Head of caudate nucleus (tissue), 42 donors: ENCODE measurements at regions not wholly inside any gene's neighbourhood (a gene's known extent, or its start where the extent isn't known, plus 50 kb on each side); places are given as distances from the start of the nearest gene placed in this dataset.
"Not testable (repeated sequence)": the region's sequence is repeated elsewhere in the genome, so short reads cannot be mapped to it uniquely, and the experiment has no call there.

ENCODE experiments used
- DNase-seq, 42 donors: peaks; one replicate each; pipeline versions ENCODE4 v3.0.0 to v3.0.0-alpha.2; 2020 to 2021; ENCODE audit warnings: mixed read lengths in 7 of 42
- intact Hi-C: fragments of 100-400 bp; cut with DNase I; formaldehyde crosslinking; loops from one replicate; pipeline ENCODE4 v1.15.0; 2022

DNA sequence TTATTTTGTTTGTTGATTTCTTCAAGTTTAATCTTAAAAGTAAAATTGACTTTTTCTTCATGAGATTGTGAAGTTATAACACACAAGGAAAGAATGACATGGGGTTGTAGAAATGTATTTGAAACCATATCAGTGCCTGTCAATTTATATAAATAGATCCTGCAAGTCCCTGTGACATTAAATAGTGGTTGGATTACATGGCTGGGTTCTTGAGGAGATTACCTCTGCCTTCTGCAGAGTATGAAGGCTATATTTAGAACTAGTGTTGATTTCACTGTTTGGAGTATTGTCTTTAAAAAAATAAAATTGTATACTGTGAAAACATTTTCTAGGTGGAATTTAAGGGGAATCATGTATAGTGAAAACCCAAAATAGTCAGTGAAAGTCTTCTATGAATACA is 385.8 kb upstream of the SMIM30 start:
- intact Hi-C loops, result no loop called here

GRCh38 chr7:113496586-113496985 is 378.2 kb upstream of the SMIM30 start:
- DNase-seq, intact Hi-C loops: not testable (repeated sequence)

More for the DNA sequence above, 385.8 kb upstream of the SMIM30 start:
- DNase-seq, result no peak

DNA sequence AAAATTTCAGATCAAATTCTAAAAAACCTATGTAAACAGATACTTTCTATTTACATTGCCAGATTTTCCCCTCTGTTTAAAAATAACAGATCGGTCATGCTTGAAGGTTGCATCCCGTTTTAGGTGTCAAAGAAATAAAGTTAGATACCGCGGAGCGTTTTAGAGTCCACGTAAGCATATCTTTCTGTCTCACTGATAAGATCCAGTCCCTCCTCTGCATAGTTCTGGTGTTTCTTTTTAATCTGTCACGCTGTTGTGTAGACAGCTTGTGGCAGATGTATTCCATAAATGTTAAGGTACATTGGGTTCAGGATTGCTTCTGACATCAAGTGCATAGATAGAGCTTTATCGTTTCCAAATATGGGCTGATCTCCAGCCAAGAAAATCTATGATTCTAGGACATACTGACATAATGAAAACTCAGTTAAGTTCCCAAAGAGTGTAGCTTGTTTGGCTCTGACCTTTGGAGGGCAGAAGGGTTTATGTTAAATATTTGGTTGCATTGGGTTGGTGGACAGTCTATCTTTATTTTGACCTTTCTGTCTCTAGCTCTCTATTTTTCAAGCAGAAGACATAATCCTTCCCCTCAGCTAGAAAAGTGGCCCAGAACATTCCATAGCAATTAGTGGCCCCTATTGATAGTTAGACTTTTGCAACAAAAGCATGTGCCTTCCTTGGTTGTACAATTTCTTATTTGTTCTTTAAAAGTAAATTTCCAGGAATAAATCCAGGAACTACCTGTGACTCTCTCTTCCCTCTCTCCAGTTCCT is 376.6 kb upstream of the SMIM30 start:
- intact Hi-C loops, DNase-seq: not testable (repeated sequence)

- DNase-seq, result no peak
- intact Hi-C loops, result no loop called here
These were observed 373.0 kb upstream of the SMIM30 start for GRCh38 chr7:113491305-113491704.

DNA sequence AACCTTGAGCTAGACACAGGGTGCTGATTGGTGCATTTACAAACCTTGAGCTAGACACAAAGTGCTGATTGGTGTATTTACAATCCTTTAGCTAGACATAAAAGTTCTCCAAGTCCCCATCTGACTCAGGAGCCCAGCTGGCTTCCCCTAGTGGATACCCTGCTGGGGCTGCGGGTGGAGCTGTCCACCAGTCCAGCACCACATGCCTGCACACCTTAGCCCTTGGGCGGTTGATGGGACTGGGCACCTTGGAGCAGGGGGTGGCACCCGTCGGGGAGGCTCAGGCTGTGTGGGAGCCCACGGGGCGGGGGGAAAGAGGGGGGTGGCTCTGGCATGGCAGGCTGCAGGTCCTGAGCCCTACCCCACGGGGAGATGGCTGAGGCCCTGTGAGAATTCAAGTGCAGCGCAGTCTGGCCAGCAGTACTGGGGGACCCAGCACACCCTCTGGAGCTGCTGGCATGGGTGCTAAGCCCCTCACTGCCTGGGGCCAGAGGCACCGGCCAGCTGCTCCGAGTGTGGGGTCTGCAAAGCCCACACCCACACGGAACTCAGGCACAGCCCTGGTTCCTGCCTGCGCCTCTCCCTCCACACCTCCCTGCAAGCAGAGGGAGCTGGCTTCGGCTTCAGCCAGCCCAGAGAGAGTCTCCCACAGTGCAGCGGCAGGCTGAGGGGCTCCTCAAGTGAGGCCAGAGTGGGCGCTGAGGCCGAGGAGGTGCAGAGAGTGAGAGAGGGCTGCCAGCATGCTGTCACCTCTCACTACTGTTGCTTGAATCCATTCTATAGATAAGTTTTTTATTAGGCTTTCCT is 369.8 kb upstream of the SMIM30 start:
- no peak for DNase-seq

DNA sequence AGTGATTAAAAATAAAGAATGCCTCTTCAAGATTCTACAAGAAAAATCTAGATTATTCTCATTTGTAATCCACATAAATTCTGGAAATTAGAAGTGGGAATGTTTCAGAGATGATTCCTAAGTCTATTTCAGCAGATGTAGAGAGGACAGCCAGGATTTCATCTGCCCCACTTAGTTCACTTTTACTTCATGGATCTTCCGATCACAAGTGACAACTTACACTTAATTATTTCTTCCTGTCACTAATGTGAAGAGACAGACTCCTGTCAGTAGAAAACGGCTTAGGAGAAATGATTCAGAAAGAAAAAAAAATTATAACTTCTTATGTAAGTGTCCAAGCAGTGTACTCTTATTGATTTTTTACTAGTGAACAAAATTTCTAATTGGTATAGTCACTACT is 368.2 kb upstream of the SMIM30 start:
- intact Hi-C loops, result no loop called here
- DNase-seq, result no peak

More for the DNA sequence above, 369.8 kb upstream of the SMIM30 start:
- intact Hi-C loops, result no loop called here

DNA sequence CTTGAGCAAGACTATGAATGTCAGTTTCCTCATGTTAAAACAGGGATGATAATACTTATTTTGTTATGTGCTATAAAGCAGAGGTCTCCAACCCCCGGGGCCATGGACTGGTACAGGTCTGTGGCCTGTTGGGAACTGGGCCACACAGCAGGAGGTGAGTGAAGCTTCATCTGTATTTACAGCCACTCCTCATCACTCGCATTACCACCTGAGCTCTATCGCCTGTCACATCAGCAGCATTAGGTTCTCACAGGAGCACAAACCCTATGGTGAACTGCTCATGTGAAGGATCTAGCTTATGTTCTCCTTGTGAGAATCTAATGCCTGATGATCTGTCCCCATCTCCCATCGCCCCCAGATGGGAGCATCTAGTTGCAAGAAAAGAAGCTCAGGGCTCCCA is 365.3 kb upstream of the SMIM30 start:
- no peak for DNase-seq
- intact Hi-C loops, result no loop called here

DNA sequence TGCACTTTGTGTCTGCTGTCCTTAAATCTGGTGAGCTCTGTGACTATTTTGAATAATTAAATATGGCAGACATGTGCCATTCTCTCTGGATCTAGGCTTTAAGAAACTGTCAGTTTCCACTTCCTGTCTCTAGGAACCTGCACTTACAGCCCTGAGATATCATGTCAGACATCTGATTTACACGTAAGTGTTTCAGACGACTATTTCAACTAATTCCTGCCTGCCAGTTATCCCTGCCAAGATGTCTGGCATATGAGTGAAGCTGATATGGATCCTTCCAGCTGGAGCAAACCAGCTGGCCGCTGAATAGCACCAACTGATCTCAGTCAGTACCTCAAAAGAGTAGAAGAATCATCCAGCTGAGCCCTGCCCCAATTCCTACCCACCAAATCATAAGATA is 362.2 kb upstream of the SMIM30 start:
- no peak for DNase-seq
- intact Hi-C loops, result no loop called here

DNA sequence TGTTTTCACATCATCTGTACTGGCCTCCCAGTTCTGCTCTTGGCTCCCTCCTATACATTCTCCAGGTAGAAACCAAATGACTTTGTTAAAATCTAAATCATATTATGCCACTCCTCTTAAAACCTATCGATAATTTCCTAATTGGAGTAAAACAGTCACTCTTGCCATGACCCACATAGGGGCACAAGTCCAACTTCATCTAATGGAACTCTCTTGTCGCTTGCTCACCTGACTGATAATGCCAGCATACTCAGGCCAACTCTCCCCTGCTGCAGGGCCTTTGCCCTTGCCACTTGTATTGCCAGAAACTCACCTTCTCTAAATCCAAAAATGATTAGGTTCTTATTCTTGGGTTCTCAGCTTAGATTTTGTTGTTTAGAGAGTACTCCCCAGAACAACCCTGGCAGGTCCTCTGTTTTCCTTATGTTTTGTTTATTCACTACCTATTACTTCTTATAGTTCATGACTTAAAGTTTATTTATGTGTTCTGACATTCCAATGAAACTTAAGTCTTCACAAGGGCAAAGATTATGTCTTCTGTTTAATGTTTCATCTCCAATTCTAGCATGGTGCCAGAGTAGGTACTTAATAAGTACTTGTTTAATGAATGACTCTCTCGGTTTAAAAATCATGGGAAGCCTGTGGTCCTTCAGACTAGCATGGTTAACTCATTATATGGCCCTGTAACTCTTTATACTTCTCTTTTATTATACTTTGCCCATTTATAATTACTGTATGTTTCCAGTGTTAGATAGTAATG is 345.9 kb upstream of the SMIM30 start:
- no peak for DNase-seq
- intact Hi-C loops, result no loop called here

- DNase-seq, result no peak
- intact Hi-C loops, result no loop called here
These were observed 341.7 kb upstream of the SMIM30 start for GRCh38 chr7:113460067-113460466.

GRCh38 chr7:113456533-113456932 is 338.2 kb upstream of the SMIM30 start:
- no peak for DNase-seq
- intact Hi-C loops, result no loop called here

- intact Hi-C loops, result no loop called here
- no peak for DNase-seq
These were observed 336.3 kb upstream of the SMIM30 start for GRCh38 chr7:113454597-113455169.

DNA sequence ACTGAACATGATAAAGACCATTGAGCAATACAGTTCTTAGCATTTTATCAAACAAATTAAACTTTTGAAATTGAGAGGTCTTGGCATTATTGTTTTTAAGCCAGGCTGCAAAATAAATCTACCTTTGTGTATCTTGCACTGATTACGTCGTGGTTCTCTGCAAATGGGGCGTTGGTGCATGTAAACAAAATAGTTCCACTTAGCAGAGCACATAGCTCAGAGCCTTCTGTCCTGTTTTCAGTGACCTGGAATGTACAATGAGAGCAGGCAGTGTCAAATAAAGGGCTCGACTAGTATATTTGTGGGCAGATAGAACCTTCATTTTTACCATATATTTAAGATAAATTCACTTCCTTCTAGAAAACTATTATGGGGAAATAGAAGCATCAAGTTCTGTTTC is 333.9 kb upstream of the SMIM30 start:
- intact Hi-C loops, result no loop called here
- DNase-seq, result no peak

DNA sequence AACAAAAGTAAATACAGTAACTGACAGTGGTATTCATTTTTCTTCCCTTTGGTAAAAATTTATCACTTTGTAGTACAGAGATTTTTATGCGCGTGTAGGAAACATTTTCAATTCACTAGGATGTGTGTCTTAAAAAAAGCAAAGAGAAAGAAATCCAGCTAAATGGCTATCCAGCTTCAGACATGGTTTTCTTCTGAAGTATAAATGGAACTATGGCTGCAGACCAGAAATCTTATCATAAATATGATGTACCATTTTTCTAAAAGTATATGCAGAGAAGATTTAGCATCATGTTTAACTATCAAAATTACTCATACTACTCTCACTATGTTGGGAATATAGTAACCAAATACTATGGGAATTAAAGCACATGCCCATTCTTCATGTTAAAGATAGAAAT is 328.4 kb upstream of the SMIM30 start:
- intact Hi-C loops, result no loop called here
- DNase-seq, result no peak

DNA sequence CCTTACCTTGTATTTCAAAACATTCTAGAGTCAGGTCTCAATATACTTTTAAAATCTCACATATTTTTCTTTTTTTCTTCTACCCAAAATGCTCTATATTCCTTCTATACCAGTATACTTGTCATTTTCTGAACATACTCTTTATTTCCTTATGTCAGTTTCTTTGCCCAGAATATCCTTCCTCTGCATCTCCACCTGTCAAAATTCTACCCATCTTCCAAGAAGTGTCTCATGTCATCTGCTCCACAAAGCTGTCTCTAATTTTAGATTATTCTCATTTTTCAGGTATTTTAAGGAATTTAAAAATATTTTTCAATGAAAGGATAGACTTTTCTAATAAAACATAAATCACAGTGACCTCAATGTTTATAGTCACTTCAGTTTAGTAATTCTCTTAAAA is 328.0 kb upstream of the SMIM30 start:
- DNase-seq, result no peak
- intact Hi-C loops, result no loop called here

- DNase-seq, result no peak
- intact Hi-C loops, result no loop called here
These were observed 325.9 kb upstream of the SMIM30 start for GRCh38 chr7:113444261-113444660.

GRCh38 chr7:113440173-113440572 is 321.8 kb upstream of the SMIM30 start:
- intact Hi-C loops, result no loop called here
- DNase-seq, result no peak

GRCh38 chr7:113431406-113431805 is 313.1 kb upstream of the SMIM30 start:
- intact Hi-C loops, result no loop called here
- no peak for DNase-seq

GRCh38 chr7:113424185-113424817 is 305.9 kb upstream of the SMIM30 start:
- intact Hi-C loops, result no loop called here
- no peak for DNase-seq
